Testis (tissue), 2 donors: ENCODE measurements at regions not wholly inside any gene's neighbourhood (a gene's known extent, or its start where the extent isn't known, plus 50 kb on each side); places are given as distances from the start of the nearest gene placed in this dataset.
A peak's percentile ranks its signal among the peaks of the same experiment; 100 is the strongest.

Source experiments
- DNase-seq: peaks from one replicate; pipeline ENCODE4 v3.0.0-alpha.2; 2019
- H3K27ac ChIP-seq, 2 donors: fragments of 200-600 bp; sonication (generic); one replicate each; pipeline ENCODE4 v1.5.1; 2019
- H3K27me3 ChIP-seq: fragments of 200-600 bp; sonication (generic); one replicate; pipeline ENCODE4 v1.5.1; 2019
- H3K36me3 ChIP-seq: fragments of 200-600 bp; sonication (generic); one replicate; pipeline ENCODE4 v1.5.1; 2017; ENCODE audit warnings: low read depth; ENCODE audit errors: missing control alignments
- H3K4me1 ChIP-seq: fragments of 200-600 bp; sonication (generic); one replicate; pipeline ENCODE4 v1.5.1; 2019
- H3K4me3 ChIP-seq, 2 donors: fragments of 200-600 bp; sonication (generic); one replicate each; pipeline ENCODE4 v1.5.1; 2017 to 2019
- H3K9me3 ChIP-seq: fragments of 200-600 bp; sonication (generic); one replicate; pipeline ENCODE4 v1.5.1; 2017
- CTCF ChIP-seq, 3 experiments: fragments of 450-650 bp in 2 of 3; fragments of 200-600 bp in 1 of 3; sonication (generic) in 1 of 3; IDR thresholded peaks; one replicate each; pipeline ENCODE4 v1.5.1; 2016 to 2019; ENCODE audit warnings: antibody characterized with exemption in 3 of 3, mild to moderate bottlenecking in 2 of 3, moderate library complexity in 1 of 3
- POLR2A ChIP-seq: fragments of 450-650 bp; IDR thresholded peaks from one replicate; pipeline ENCODE4 v1.6.1; 2017; ENCODE audit warnings: antibody characterized with exemption, mild to moderate bottlenecking, moderate library complexity
- WGBS, 2 donors: methylation state at CpG; one replicate each; pipeline ENCODE4 v1.1.5; 2018; 5-methylcytosine and 5-hydroxymethylcytosine counted together
- intact Hi-C: fragments of 100-400 bp; cut with DNase I; formaldehyde crosslinking; loops from one replicate; pipeline ENCODE4 v1.15.1; 2023; ENCODE audit warnings: low total_unique reads

GRCh38 chr5:109486200-109486804 is 76.5 kb upstream of the PJA2 start:
- 71 to 80% methylated on average over 10 of the region's 10 CpGs for WGBS, 2 donors
- DNase-seq = no peak
- intact Hi-C loops = no loop called here

GRCh38 chr5:109485030-109485429 is 75.3 kb upstream of the PJA2 start:
- intact Hi-C loops = no loop called here
- TF ChIP-seq CTCF (IDR thresholded peaks at IDR 0.05) = no peak
- no peak for TF ChIP-seq POLR2A
- Histone ChIP-seq H3K9me3 (no peaks in the 10 kb centered on the region), H3K4me1 (no peaks in the 10 kb centered on the region), H3K4me3 (no peak overlapping the region), H3K36me3 (no peaks in the 10 kb centered on the region), H3K27me3 (no peaks in the 10 kb centered on the region), H3K27ac (no peak overlapping the region)
- peak; percentile 78 for DNase-seq
- 37 to 56% methylated on average over 8 of the region's 8 CpGs for WGBS, 2 donors

More at GRCh38 chr5:109486200-109486804, 76.5 kb upstream of the PJA2 start:
- Histone ChIP-seq H3K27me3 (no peaks in the 10 kb centered on the region), H3K4me1 (no peaks in the 10 kb centered on the region), H3K4me3 (no peak overlapping the region), H3K36me3 (no peaks in the 10 kb centered on the region), H3K27ac (no peak overlapping the region), H3K9me3 (no peaks in the 10 kb centered on the region)
- no peak for TF ChIP-seq POLR2A
- no peak for TF ChIP-seq CTCF (IDR thresholded peaks at IDR 0.05)

GRCh38 chr5:109484597-109484996 is 74.8 kb upstream of the PJA2 start:
- intact Hi-C loops = no loop called here
- 27 to 43% methylated on average over 3 of the region's 3 CpGs for WGBS, 2 donors

GRCh38 chr5:109483395-109483971 is 73.7 kb upstream of the PJA2 start:
- no peak for DNase-seq
- Histone ChIP-seq H3K27me3 (no peaks in the 10 kb centered on the region), H3K27ac (no peak overlapping the region), H3K36me3 (no peaks in the 10 kb centered on the region), H3K4me3 (no peak overlapping the region), H3K4me1 (no peaks in the 10 kb centered on the region), H3K9me3 (no peaks in the 10 kb centered on the region)
- TF ChIP-seq CTCF (IDR thresholded peaks at IDR 0.05) = no peak
- no peak for TF ChIP-seq POLR2A
- 56 to 70% methylated on average over 2 of the region's 2 CpGs for WGBS, 2 donors
- intact Hi-C loops = no loop called here

More at GRCh38 chr5:109484597-109484996, 74.8 kb upstream of the PJA2 start:
- DNase-seq = no peak
- Histone ChIP-seq H3K4me1 (no peaks in the 10 kb centered on the region), H3K9me3 (no peaks in the 10 kb centered on the region), H3K36me3 (no peaks in the 10 kb centered on the region), H3K4me3 (no peak overlapping the region), H3K27ac (no peak overlapping the region), H3K27me3 (no peaks in the 10 kb centered on the region)
- TF ChIP-seq POLR2A (no peak), CTCF (IDR thresholded peaks at IDR 0.05) (no peak)

- 87 to 95% methylated on average over 5 of the region's 5 CpGs for WGBS, 2 donors
- no peak for DNase-seq
- no peak for TF ChIP-seq CTCF (IDR thresholded peaks at IDR 0.05)
- no peak for TF ChIP-seq POLR2A
- Histone ChIP-seq H3K27me3 (no peaks in the 10 kb centered on the region), H3K4me3 (no peak overlapping the region), H3K36me3 (no peaks in the 10 kb centered on the region), H3K4me1 (no peaks in the 10 kb centered on the region), H3K9me3 (no peaks in the 10 kb centered on the region), H3K27ac (no peak overlapping the region)
- intact Hi-C loops = no loop called here
Measured at GRCh38 chr5:109482748-109483147, 73.0 kb upstream of the PJA2 start.
